Stimulated activated CD4-positive, alpha-beta T cell treated with anti-CD3 and anti-CD28 coated beads, TNF-alpha, amount 100 ng/mL, for 24 hours (primary cell): ENCODE measurements at regions not wholly inside any gene's neighbourhood (a gene's known extent, or its start where the extent isn't known, plus 50 kb on each side); places are given as distances from the start of the nearest gene placed in this dataset.

Experiments
- DNase-seq, 3 experiments: peaks; one replicate each; pipeline ENCODE4 v3.0.0-alpha.2; 2020; ENCODE audit warnings: low read depth in 3 of 3

GRCh38 chr6:21996425-21997118 lies 300.3 kb downstream of the PRL start:
- no peak for DNase-seq

GRCh38 chr6:21997119-21998037 lies 299.5 kb downstream of the PRL start:
- no peak for DNase-seq

GRCh38 chr6:21998582-21998981 lies 298.3 kb downstream of the PRL start:
- DNase-seq, result no peak

GRCh38 chr6:21999012-21999528 lies 297.8 kb downstream of the PRL start:
- no peak for DNase-seq

- DNase-seq, result no peak
These were observed 297.1 kb downstream of the PRL start for GRCh38 chr6:21999741-22000140.

DNA sequence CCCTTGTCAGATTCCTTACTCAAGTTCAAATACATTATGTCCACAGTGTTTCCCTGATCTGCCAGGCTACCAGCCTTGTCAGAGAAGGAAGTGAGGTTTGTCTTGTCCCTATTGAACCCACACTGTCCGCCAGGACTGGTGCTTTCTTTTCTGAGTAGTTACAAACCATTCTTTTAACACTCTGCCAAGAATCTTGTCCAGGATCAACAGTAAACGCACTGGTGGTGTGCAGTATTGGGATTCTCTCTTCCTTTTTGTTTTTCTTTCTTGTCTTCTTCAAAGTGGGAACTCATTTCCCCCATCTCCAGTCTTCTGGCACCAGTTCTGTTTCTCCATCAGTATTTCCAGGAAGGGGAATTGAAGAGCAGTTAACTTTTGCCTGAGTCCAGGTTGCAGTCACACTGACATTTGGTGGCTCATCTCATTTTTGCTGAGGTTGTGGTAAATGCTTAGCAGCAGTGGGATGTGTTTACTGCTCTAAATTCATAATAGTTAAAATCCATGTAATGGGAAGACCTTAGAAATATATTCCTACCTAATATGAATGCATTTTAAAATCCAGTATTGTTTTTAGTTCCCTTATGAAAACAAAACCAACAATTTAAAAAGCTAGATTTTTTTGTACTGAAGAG lies 295.3 kb downstream of the PRL start:
- no peak for DNase-seq

DNA sequence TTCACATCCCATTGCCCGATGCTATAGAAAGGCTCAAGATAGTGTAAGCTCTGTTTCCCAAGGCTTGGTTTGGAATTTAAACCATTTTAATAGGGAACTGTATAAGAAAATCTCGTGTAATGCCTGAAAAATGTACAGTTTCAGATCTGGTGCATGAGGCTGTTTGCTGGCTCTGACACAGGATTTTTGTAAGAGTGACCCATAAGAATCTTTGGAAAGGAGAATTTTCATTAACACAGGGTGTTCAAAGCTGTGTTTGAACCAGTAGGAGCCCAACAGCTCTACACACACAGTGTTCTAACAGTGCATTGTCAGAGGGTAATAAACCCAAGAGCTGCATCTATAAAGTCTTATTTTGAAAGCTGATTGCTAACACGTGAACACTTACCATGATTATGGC lies 293.5 kb downstream of the PRL start:
- no peak for DNase-seq

DNA sequence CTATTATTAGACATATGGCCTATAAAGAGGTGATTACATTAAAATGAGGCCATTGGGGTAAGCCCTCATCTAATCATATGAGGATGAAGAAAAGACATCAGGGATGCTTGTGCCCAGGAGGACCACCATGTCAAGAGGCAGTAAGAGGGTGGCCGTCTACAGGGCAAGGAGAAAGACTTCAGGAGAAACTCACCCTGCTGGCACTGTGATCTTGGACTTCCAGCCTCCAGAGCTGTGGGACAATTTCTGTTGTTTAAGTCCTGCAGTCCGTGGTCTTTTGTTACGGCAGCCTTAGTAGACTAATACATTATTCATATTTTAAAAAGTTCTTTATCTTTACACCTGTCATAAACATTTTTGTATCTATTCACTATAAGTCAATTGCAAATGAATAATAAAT lies 290.0 kb downstream of the PRL start:
- DNase-seq, result no peak

DNA sequence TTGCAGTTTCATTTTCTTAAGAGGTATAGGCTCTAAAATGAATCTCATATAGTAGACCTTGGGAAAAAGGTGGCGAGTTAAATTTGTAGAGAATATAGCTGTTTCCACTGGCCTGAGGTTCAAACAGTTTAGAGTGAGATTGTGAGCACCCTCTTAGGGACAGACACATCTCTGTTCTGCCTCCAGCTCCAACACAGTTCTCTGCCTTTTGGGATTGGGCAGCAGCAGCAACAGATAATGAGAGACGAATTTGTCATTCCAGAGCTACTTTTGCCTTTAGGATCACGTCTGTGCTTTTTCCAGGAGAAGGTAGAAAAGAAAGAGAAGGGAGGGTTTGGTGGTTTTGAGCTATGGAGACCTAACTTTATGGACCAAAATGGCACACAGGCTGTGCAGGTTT lies 289.4 kb downstream of the PRL start:
- DNase-seq, result no peak

DNA sequence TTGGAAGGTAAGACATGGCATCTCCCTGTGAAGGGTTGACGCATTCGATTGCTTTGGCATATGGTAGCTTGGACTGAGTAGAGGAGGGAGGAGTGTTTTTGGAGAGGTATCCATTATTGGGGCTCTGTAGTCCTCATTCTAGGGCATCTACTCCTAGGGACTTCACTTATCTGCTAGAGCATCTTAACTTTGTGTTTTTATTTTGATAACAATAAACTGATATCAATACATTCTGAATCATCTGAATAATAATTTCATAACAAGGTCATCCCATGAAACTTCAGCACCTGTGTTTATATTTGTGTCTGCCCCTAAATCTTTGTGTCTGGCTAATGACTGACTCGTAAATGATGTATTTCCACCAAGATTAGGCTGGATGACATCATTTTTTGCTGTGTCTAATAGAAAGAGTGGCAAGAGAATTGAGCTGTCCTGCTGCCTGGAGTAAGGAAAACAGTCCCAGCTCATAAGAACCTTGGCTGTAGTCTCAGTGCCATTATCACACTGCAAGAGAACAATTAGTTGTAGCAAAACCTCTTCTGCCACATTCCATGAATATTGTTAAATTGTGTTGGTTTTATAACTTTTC lies 288.5 kb downstream of the PRL start:
- DNase-seq, result no peak

DNA sequence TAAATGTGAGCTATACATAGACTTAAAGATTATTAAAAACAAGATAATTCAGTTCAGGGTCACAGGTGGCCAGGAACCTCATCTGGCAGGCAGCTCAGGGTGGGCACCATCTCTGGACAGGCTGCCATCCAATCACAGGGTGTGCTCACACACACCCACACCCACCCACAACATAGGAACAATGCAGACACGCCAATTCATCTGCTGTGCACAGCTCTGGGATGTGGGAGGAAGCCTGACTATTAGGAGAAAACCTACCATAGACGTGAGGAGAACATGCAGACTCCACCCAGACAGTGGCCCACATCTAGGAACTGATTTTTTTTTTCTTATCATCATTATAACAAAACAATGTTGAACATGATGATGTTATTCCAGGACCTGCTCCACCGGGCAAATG lies 286.7 kb downstream of the PRL start:
- no peak for DNase-seq

- DNase-seq, result no peak
These were observed 281.6 kb downstream of the PRL start for GRCh38 chr6:22015216-22015615.

DNA sequence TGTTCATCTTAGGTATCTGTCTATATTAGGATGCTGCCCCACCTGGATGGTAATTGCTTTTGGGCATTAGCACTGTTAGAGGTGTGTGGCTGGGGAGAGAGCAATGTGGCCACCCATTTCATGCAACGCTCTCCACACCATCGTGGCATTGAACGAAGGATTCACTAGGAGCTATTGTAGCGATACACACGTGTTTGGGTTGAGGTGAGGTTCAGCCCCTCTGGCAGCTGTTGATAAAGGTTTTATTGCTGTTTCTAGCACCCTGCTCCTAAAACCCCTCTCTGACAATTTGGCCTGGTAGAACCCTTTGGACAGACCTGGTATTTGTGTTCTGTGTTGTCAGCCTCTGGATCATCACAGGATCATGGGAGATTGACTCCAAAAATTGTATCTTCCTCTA lies 280.9 kb downstream of the PRL start:
- no peak for DNase-seq

DNA sequence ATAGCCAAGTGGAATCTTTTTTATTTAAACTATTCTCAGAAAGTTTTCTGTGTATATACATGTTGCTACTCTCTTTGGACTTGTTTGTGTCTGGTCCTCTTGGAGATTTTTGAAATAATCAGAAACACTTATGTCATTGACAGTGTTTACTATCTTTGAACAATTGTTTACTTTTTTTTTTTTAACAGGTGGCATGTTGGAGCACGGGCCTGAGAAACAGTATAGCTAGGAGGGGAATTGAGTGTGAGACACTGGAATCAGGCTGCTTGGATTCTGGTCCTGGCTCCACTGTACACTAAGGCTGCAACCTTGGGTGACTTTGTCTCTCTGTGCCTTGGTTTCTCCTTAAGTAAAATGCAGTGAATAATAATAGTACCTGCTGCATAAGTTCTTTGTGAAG lies 279.6 kb downstream of the PRL start:
- no peak for DNase-seq

- DNase-seq, result no peak
These were observed 279.1 kb downstream of the PRL start for GRCh38 chr6:22017766-22018165.

- DNase-seq, result no peak
These were observed 277.0 kb downstream of the PRL start for GRCh38 chr6:22019857-22020256.

DNA sequence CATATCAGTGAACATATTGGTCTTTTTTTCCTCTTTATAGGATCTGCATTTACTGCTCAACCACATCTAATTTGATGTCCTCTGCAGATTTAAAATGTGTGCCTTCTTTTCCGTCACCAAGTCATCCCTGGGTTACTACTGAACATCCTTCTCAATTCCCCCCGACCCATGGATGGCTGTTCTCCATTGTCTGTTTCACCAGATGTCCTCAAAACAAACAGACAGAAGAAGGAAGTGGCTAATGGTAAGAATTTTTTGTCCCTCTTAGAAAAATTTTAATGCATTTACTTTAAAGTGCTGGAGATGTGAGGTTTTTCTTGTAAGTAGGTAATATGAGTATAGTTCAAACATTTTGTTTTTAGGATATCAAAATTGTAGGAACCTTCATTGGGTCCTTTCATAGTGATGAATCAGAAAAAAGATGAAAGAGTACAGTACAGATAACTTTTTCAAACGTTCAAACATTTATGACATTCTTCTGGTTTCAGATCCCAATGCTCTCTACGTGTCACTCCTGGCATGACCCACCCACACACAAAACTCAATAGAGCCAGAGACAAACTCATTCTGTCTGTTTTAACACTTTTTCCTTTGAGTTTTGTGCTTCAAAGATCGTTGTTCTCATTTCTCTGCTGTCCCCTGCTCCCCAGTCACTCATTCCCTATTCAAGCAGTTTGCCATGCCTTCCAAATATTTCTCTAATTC lies 276.4 kb downstream of the PRL start:
- no peak for DNase-seq

DNA sequence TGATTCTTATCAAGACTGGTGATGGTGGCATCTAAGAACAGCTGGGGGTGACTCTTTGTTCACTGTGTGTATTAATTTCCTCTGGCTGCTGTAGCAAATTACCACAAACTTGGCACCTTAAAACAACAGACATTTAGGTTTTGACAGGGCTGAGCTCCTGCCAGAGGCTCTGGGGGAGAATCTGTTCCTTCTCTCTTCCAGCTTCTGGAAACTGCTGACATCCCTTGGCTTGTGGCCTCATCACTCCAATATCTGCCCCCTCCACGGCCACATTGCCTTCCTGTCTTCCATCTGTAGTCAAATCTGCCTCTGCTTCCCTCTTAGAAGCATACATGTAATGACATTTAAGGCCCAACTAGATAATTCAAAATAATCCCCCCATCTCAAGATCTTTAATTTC lies 274.9 kb downstream of the PRL start:
- no peak for DNase-seq

DNA sequence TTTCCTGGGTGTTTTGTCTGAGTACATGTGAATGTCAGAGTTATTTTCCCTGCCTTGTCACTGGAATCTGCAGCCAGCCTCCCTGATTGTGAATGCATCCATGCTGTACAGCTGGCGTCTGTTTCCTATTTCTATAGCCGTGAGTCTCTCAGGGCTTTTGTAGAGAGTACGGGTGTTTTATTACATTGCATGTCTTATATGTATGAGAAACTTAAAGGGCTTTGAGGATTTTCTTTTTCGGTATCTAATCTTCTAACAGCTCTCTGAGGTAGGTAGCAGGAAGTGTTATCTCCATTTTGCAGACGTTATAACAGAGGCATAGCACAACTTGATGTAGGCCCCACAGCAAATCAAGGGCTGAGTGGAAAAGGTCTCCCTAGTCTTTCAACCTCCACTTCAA lies 272.9 kb downstream of the PRL start:
- no peak for DNase-seq

DNA sequence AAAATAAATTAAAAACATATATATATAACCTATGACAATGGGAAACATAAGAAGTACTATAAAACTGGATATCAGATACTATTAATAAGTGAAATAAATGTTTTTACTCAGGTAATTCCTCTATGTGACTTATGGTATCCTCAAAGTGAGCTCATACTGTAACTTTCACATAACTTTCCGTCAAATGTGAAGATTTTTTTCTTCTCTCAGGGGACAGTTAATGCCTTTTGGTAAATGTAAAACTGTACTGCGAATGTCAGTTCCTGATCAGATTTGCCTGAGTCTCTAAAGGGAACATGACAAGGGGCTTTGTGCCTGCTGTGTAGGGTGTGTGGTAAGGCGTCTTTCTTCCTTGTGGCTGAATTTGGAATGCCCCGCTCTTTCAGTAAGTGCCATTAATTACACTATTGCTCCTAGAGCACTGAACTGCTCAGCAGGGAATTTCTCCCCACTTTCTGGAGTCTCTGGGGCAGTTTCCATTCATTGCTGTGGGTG lies 271.8 kb downstream of the PRL start:
- no peak for DNase-seq

DNA sequence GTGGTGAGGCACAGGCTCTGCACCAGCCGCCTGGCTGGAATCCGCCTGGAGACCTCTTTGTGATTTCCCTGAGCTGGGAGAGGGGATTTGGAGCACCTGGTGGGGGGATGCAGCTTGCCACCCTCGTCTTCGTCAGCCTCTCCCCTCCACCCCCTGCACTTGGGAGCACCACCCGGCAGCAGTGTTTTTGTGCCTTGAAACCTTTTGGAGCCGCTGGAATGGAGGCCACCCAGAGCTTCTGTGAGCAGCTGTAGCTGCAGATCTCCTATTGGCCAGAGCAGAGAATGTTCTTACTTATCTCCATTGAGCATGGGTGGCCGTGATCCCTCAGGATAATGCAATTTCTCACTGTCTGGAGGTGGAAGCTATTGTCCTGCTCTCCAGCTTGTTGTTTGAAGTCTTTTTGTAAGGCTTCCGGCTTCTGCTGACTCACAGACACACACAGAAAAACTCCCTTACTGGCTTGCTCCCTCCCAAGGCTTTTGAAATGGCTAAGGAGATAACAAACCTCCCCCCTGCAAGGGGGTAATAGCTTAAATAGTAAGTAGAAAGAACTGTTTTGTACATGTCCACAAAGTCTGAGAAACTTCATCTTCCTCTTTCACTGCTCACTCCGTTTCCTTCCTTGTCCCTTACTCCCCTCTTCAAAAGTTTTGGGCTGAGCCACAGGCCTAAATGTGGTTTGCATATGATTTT lies 271.2 kb downstream of the PRL start:
- no peak for DNase-seq
